ENCODE measurements at regions not wholly inside any gene's neighbourhood (a gene's known extent, or its start where the extent isn't known, plus 50 kb on each side); places are given as distances from the start of the nearest gene placed in this dataset.

GRCh38 chr16:60729051-60729450 is 1307.2 kb downstream of the CDH8 start:
- no peaks in the 10 kb centered on the region for H3K27me3 ChIP-seq (ENCODE audit: control insufficient read depth in 1 of 2, insufficient read depth in 2 of 2, low read length in 2 of 2)
- TF ChIP-seq ZFP1 (CRISPR knock-in tag; IDR thresholded peaks at IDR 0.05) (no peak), PRDM10 (CRISPR knock-in tag; IDR thresholded peaks at IDR 0.05; ENCODE audit: low read depth) (no peak), MAFK (conservative IDR thresholded peaks at IDR 0.05 in 1 of 2, IDR thresholded peaks at IDR 0.05 in 1 of 2; ENCODE audit: low read length in 2 of 2) (no peak), ZNF496 (CRISPR knock-in tag; IDR thresholded peaks at IDR 0.05; ENCODE audit: insufficient replicate concordance) (no peak), TEAD3 (CRISPR knock-in tag; optimal IDR thresholded peaks at IDR 0.05; ENCODE audit: borderline replicate concordance) (no peak), ZSCAN25 (CRISPR knock-in tag; IDR thresholded peaks at IDR 0.05) (no peak), ZNF44 (CRISPR knock-in tag; IDR thresholded peaks at IDR 0.05) (no peak)
- TF ChIP-seq, protein P1, sequence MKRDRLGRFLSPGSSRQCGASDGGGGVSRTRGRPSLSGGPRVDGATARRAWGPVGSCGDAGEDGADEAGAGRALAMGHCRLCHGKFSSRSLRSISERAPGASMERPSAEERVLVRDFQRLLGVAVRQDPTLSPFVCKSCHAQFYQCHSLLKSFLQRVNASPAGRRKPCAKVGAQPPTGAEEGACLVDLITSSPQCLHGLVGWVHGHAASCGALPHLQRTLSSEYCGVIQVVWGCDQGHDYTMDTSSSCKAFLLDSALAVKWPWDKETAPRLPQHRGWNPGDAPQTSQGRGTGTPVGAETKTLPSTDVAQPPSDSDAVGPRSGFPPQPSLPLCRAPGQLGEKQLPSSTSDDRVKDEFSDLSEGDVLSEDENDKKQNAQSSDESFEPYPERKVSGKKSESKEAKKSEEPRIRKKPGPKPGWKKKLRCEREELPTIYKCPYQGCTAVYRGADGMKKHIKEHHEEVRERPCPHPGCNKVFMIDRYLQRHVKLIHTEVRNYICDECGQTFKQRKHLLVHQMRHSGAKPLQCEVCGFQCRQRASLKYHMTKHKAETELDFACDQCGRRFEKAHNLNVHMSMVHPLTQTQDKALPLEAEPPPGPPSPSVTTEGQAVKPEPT (CRISPR knock-in tag; IDR thresholded peaks at IDR 0.05; ENCODE audit: low read depth): no peak
- TF ChIP-seq, protein P2, sequence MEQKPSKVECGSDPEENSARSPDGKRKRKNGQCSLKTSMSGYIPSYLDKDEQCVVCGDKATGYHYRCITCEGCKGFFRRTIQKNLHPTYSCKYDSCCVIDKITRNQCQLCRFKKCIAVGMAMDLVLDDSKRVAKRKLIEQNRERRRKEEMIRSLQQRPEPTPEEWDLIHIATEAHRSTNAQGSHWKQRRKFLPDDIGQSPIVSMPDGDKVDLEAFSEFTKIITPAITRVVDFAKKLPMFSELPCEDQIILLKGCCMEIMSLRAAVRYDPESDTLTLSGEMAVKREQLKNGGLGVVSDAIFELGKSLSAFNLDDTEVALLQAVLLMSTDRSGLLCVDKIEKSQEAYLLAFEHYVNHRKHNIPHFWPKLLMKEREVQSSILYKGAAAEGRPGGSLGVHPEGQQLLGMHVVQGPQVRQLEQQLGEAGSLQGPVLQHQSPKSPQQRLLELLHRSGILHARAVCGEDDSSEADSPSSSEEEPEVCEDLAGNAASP (CRISPR knock-in tag; IDR thresholded peaks at IDR 0.05; ENCODE audit: borderline replicate concordance): no peak
- TF ChIP-seq, protein P3, sequence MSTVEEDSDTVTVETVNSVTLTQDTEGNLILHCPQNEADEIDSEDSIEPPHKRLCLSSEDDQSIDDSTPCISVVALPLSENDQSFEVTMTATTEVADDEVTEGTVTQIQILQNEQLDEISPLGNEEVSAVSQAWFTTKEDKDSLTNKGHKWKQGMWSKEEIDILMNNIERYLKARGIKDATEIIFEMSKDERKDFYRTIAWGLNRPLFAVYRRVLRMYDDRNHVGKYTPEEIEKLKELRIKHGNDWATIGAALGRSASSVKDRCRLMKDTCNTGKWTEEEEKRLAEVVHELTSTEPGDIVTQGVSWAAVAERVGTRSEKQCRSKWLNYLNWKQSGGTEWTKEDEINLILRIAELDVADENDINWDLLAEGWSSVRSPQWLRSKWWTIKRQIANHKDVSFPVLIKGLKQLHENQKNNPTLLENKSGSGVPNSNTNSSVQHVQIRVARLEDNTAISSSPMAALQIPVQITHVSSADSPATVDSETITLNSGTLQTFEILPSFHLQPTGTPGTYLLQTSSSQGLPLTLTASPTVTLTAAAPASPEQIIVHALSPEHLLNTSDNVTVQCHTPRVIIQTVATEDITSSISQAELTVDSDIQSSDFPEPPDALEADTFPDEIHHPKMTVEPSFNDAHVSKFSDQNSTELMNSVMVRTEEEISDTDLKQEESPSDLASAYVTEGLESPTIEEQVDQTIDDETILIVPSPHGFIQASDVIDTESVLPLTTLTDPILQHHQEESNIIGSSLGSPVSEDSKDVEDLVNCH (CRISPR knock-in tag; IDR thresholded peaks at IDR 0.05): no peak
- H3K79me2 ChIP-seq (ENCODE audit: insufficient read depth, low read length): no peaks in the 10 kb centered on the region
- H3K4me2 ChIP-seq (ENCODE audit: low read depth, low read length): no peak overlapping the region
- H3K9me3 ChIP-seq (ENCODE audit: low read length): peaks cover 91% of the 10 kb centered on the region
- in situ Hi-C loops (cut with HindIII; ENCODE audit: extremely low pct_ligation_motif_present, low pct_unique_long_range_greater_than_20kb): no loop called here
- no peak for FAIRE-seq
- DNase-seq (ENCODE audit: low spot score): no peak
- no peak overlapping the region for H3K9ac ChIP-seq (ENCODE audit: insufficient read depth, low read depth, low read length)
- ChIA-PET POLR2A (no interaction called here), CTCF (ENCODE audit: low intra/inter-chr PET ratio, low total read pairs) (no interaction called here)
- H3K27ac ChIP-seq (ENCODE audit: extremely low read length, insufficient read depth, low read length): no peak overlapping the region
- H2AFZ ChIP-seq (ENCODE audit: low read length): no peak overlapping the region
- intact Hi-C loops (cut with micrococcal nuclease; ENCODE audit: unreplicated experiment): no loop called here
- ATAC-seq: no peak
- H3K4me1 ChIP-seq (ENCODE audit: insufficient read depth, low read length): no peaks in the 10 kb centered on the region
- BruUV-seq (replicated peaks): no TSS peak
- H3K4me3 ChIP-seq (replicated peaks in 1 of 3; ENCODE audit: insufficient read depth in 1 of 3, low read depth in 2 of 3, low read length in 3 of 3): no peak overlapping the region
- H4K20me1 ChIP-seq (ENCODE audit: insufficient read depth, low read length): no peaks in the 10 kb centered on the region
- H3K36me3 ChIP-seq (replicated peaks in 1 of 2; ENCODE audit: control insufficient read depth in 1 of 2, insufficient read depth in 2 of 2, low read length in 2 of 2): no peaks in the 10 kb centered on the region

Data from HepG2 (cell line).